Fibroblast of lung (primary cell): ENCODE measurements at regions not wholly inside any gene's neighbourhood (a gene's known extent, or its start where the extent isn't known, plus 50 kb on each side); places are given as distances from the start of the nearest gene placed in this dataset.

Source experiments
- DNase-seq, 2 donors: peaks; one replicate each; pipeline versions ENCODE4 v3.0.0 to v3.0.0-alpha.2; 2010; ENCODE audit warnings: low read depth in 2 of 2
- H2AFZ ChIP-seq: 2 replicates; pipeline ENCODE4 v1.5.1; 2012; ENCODE audit warnings: low read length, control low read depth, inconsistent platforms
- H3K27ac ChIP-seq: 2 replicates; pipeline ENCODE4 v1.5.1; 2011; ENCODE audit warnings: low read length, control low read depth; ENCODE audit not compliant: insufficient read depth
- H3K27me3 ChIP-seq: 2 replicates; pipeline ENCODE4 v1.5.1; 2011; ENCODE audit warnings: mild to moderate bottlenecking, low read length; ENCODE audit not compliant: control insufficient read depth, insufficient read depth
- H3K36me3 ChIP-seq: 2 replicates; pipeline ENCODE4 v1.5.1; 2011; ENCODE audit warnings: low read length; ENCODE audit not compliant: control insufficient read depth, insufficient read depth
- H3K4me1 ChIP-seq: 2 replicates; pipeline ENCODE4 v1.5.1; 2011; ENCODE audit warnings: low read length; ENCODE audit not compliant: control insufficient read depth, insufficient read depth; ENCODE audit errors: extremely low read depth
- H3K4me2 ChIP-seq: 2 replicates; pipeline ENCODE4 v1.5.1; 2011; ENCODE audit warnings: low read length, control low read depth; ENCODE audit not compliant: insufficient read depth; ENCODE audit errors: extremely low read depth
- H3K4me3 ChIP-seq, 4 experiments: fragments of 200-600 bp in 1 of 4; sonication (generic) in 1 of 4; replicated peaks in 1 of 4; 2 replicates each; pipeline ENCODE4 v1.5.1; 2011 to 2016; ENCODE audit warnings: low read length in 4 of 4, low read depth in 3 of 4, mild to moderate bottlenecking in 3 of 4, control low read depth in 2 of 4, inconsistent platforms in 1 of 4, mixed read lengths in 1 of 4; ENCODE audit not compliant: insufficient read depth in 1 of 4; ENCODE audit errors: control extremely low read depth in 1 of 4
- H3K79me2 ChIP-seq: 2 replicates; pipeline ENCODE4 v1.5.1; 2012; ENCODE audit warnings: mild to moderate bottlenecking, low read length, inconsistent platforms; ENCODE audit not compliant: control insufficient read depth, insufficient read depth
- H3K9ac ChIP-seq: 2 replicates; pipeline ENCODE4 v1.5.1; 2011; ENCODE audit warnings: mild to moderate bottlenecking, low read length, control low read depth; ENCODE audit not compliant: insufficient read depth
- H3K9me3 ChIP-seq: 2 replicates; pipeline ENCODE4 v1.5.1; 2012; ENCODE audit warnings: low read depth, low read length; ENCODE audit not compliant: control insufficient read depth, insufficient read depth
- H4K20me1 ChIP-seq: 2 replicates; pipeline ENCODE4 v1.5.1; 2011; ENCODE audit warnings: low read length; ENCODE audit not compliant: control insufficient read depth, insufficient read depth; ENCODE audit errors: extremely low read depth
- EZH2 ChIP-seq: IDR thresholded peaks from 2 replicates; pipeline ENCODE4 v1.5.1; 2012; ENCODE audit warnings: low read length, control low read depth, mild to moderate bottlenecking; ENCODE audit errors: missing control alignments
- TF ChIP-seq, protein P1 (sequence below), 2 donors: IDR thresholded peaks in 1 of 2; conservative IDR thresholded peaks in 1 of 2; 1 replicate in 1 of 2; 2 replicates in 1 of 2; pipeline ENCODE4 v1.5.1; 2011 to 2012; ENCODE audit warnings: low read length in 2 of 2, control low read depth in 1 of 2, inconsistent platforms in 1 of 2, low read depth in 1 of 2, mild to moderate bottlenecking in 1 of 2

DNA sequence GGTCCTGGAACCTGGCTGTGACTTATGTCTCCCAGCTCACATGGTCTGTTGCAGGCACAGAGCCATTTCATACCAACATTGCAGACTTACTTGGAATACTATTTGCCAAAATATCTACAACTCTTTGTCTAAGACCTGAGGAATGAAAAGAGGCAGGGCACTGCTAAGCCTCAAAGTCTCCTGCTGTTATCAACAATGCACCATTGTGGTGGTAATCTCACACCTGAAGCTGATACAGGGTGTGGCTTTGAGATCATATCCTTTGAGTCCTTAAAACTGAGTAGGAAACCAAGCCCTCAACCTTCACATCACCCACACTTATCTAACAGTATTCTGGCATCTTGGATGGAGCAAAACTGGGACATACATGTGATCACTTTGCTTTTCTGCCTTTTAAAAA, 782.0 kb downstream of the EPHA3 start:
- no peak for DNase-seq
- TF ChIP-seq, protein P1, sequence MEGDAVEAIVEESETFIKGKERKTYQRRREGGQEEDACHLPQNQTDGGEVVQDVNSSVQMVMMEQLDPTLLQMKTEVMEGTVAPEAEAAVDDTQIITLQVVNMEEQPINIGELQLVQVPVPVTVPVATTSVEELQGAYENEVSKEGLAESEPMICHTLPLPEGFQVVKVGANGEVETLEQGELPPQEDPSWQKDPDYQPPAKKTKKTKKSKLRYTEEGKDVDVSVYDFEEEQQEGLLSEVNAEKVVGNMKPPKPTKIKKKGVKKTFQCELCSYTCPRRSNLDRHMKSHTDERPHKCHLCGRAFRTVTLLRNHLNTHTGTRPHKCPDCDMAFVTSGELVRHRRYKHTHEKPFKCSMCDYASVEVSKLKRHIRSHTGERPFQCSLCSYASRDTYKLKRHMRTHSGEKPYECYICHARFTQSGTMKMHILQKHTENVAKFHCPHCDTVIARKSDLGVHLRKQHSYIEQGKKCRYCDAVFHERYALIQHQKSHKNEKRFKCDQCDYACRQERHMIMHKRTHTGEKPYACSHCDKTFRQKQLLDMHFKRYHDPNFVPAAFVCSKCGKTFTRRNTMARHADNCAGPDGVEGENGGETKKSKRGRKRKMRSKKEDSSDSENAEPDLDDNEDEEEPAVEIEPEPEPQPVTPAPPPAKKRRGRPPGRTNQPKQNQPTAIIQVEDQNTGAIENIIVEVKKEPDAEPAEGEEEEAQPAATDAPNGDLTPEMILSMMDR (conservative IDR thresholded peaks at IDR 0.05 in 1 of 2, IDR thresholded peaks at IDR 0.05 in 1 of 2; ENCODE audit: low read depth in 1 of 2, low read length in 2 of 2) = no peak
- TF ChIP-seq EZH2 = no peak
- H2AFZ ChIP-seq = no peak overlapping the region
- no peaks in the 10 kb centered on the region for H3K27me3 ChIP-seq
- H4K20me1 ChIP-seq = no peaks in the 10 kb centered on the region
- H3K27ac ChIP-seq = no peak overlapping the region
- no peak overlapping the region for H3K4me2 ChIP-seq
- no peaks in the 10 kb centered on the region for H3K9me3 ChIP-seq
- no peaks in the 10 kb centered on the region for H3K79me2 ChIP-seq
- no peaks in the 10 kb centered on the region for H3K4me1 ChIP-seq
- no peak overlapping the region for H3K4me3 ChIP-seq
- no peaks in the 10 kb centered on the region for H3K36me3 ChIP-seq
- H3K9ac ChIP-seq = no peak overlapping the region

DNA sequence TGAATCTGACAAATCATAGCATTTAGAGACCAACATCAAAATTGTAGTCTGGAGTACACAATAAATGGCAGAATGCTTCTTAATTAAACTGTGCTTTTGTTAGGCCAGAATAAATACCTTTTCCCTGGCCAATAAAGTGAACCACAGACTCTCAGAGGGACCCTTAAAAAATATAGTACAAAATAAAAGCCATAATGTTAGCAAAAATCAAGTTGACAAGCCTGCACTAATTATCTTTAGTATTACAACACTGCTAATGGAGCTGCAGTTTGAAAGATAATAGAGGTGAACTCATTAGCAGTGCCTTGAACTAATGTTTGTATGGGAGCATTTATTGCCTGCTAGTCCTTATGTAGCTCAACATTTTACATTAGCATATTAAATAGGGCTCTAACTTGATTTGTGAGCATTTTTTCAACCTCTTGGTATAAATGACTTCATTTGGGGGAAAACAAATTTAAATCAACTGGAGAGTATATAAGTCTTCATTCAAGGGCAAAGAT, 801.3 kb downstream of the EPHA3 start:
- Histone ChIP-seq H3K4me2 (no peak overlapping the region), H3K9ac (no peak overlapping the region), H3K4me3 (no peak overlapping the region), H3K4me1 (no peaks in the 10 kb centered on the region), H3K36me3 (no peaks in the 10 kb centered on the region), H3K9me3 (no peaks in the 10 kb centered on the region), H3K79me2 (no peaks in the 10 kb centered on the region), H3K27ac (no peak overlapping the region), H3K27me3 (no peaks in the 10 kb centered on the region), H2AFZ (no peak overlapping the region), H4K20me1 (no peaks in the 10 kb centered on the region)
- TF ChIP-seq EZH2 = no peak
- TF ChIP-seq, protein P1 (conservative IDR thresholded peaks at IDR 0.05 in 1 of 2, IDR thresholded peaks at IDR 0.05 in 1 of 2; ENCODE audit: low read depth in 1 of 2, low read length in 2 of 2) = no peak
- no peak for DNase-seq

DNA sequence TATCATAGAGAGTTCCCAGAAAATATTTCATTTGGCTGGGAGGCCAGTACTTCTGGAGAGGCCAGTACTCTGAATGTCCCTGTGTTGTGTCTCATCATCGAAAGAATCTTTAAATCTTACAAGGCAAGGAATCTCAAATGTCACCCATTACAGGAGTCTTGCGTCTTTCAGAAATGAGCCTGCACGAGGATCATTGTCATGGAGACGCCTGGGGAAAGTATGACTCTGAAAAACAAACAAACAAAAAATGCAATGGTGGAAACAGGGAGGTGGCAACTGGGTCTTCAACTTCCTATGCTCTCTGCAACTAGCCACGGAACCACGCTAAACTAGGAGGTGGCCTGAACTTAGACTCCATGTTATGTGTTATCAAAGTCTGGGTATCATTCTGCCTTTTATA, 804.6 kb downstream of the EPHA3 start:
- H3K9ac ChIP-seq = no peak overlapping the region
- no peaks in the 10 kb centered on the region for H4K20me1 ChIP-seq
- H3K4me3 ChIP-seq = no peak overlapping the region
- H3K27ac ChIP-seq = no peak overlapping the region
- DNase-seq = no peak
- H3K36me3 ChIP-seq = no peaks in the 10 kb centered on the region
- no peaks in the 10 kb centered on the region for H3K27me3 ChIP-seq
- H3K79me2 ChIP-seq = no peaks in the 10 kb centered on the region
- H2AFZ ChIP-seq = no peak overlapping the region
- no peak overlapping the region for H3K4me2 ChIP-seq
- no peak for TF ChIP-seq EZH2
- TF ChIP-seq, protein P1 (conservative IDR thresholded peaks at IDR 0.05 in 1 of 2, IDR thresholded peaks at IDR 0.05 in 1 of 2; ENCODE audit: low read depth in 1 of 2, low read length in 2 of 2) = no peak
- H3K4me1 ChIP-seq = no peaks in the 10 kb centered on the region
- H3K9me3 ChIP-seq = no peaks in the 10 kb centered on the region
